GM19395 (cell line): ENCODE measurements at regions not wholly inside any gene's neighbourhood (a gene's known extent, or its start where the extent isn't known, plus 50 kb on each side); places are given as distances from the start of the nearest gene placed in this dataset.
"Not testable (repeated sequence)": the region's sequence is repeated elsewhere in the genome, so short reads cannot be mapped to it uniquely, and the experiment has no call there.

Experiments
- ATAC-seq: cut with Tn5 transposase; IDR thresholded peaks from one replicate; pipeline ENCODE4 v1.9.1; 2021; ENCODE audit warnings: mild to moderate bottlenecking, moderate library complexity; ENCODE audit not compliant: unreplicated experiment

GRCh38 chr4:128688846-128689437, 120.6 kb upstream of the JADE1 start:
- ATAC-seq: no peak

GRCh38 chr4:128688033-128688721, 121.3 kb upstream of the JADE1 start:
- ATAC-seq: no peak

- ATAC-seq: no peak
Observed at GRCh38 chr4:128686810-128687209, 122.7 kb upstream of the JADE1 start.

- no peak for ATAC-seq
Observed at GRCh38 chr4:128686032-128686465, 123.5 kb upstream of the JADE1 start.

- no peak for ATAC-seq
Observed at GRCh38 chr4:128684016-128684415, 125.5 kb upstream of the JADE1 start.

GRCh38 chr4:128682942-128683666, 126.4 kb upstream of the JADE1 start:
- no peak for ATAC-seq

- ATAC-seq: no peak
Observed at GRCh38 chr4:128676095-128676494, 133.4 kb upstream of the JADE1 start.

- ATAC-seq: peak; percentile 91
Observed at GRCh38 chr4:128675083-128675482, 134.4 kb upstream of the JADE1 start.

GRCh38 chr4:128673159-128673558, 136.3 kb upstream of the JADE1 start:
- ATAC-seq: not testable (repeated sequence)

- ATAC-seq: not testable (repeated sequence)
Observed at GRCh38 chr4:128672596-128672995, 136.9 kb upstream of the JADE1 start.

GRCh38 chr4:128670513-128670912, 139.0 kb upstream of the JADE1 start:
- no peak for ATAC-seq

GRCh38 chr4:128668566-128668965, 140.9 kb upstream of the JADE1 start:
- no peak for ATAC-seq

GRCh38 chr4:128665514-128665913, 144.0 kb upstream of the JADE1 start:
- no peak for ATAC-seq

- peak; percentile 65 for ATAC-seq
Observed at GRCh38 chr4:128663325-128663724, 146.2 kb upstream of the JADE1 start.

GRCh38 chr4:128661479-128661878, 148.0 kb upstream of the JADE1 start:
- no peak for ATAC-seq

GRCh38 chr4:128660361-128661215, 148.9 kb upstream of the JADE1 start:
- ATAC-seq: no peak

GRCh38 chr4:128658214-128658631, 151.3 kb upstream of the JADE1 start:
- no peak for ATAC-seq

- no peak for ATAC-seq
Observed at GRCh38 chr4:128657638-128658037, 151.9 kb upstream of the JADE1 start.

- no peak for ATAC-seq
Observed at GRCh38 chr4:128654465-128654864, 155.0 kb upstream of the JADE1 start.

- ATAC-seq: no peak
Observed at GRCh38 chr4:128653527-128654444, 155.7 kb upstream of the JADE1 start.
